Keratinocyte (primary cell): ENCODE measurements at regions not wholly inside any gene's neighbourhood (a gene's known extent, or its start where the extent isn't known, plus 50 kb on each side); places are given as distances from the start of the nearest gene placed in this dataset.
A peak's percentile ranks its signal among the peaks of the same experiment; 100 is the strongest.

Experiments
- DNase-seq: peaks from one replicate; pipeline ENCODE4 v3.0.0-alpha.2; 2011; ENCODE audit warnings: low read depth, missing footprints, low spot score
- FAIRE-seq: peaks from 2 replicates; lab custom pipeline; 2011; peaks lifted over from hg19 to GRCh38; lab: Jason Lieb, UNC
- H2AFZ ChIP-seq: 2 replicates; pipeline ENCODE4 v1.6.0; 2012; ENCODE audit warnings: low read length, control low read depth, inconsistent platforms; ENCODE audit not compliant: control insufficient read depth
- H3K27ac ChIP-seq: 2 replicates; pipeline ENCODE4 v1.5.1; 2011; ENCODE audit warnings: low read length; ENCODE audit not compliant: control insufficient read depth, insufficient read depth
- H3K27me3 ChIP-seq: 3 replicates; pipeline ENCODE4 v1.6.0; 2011; ENCODE audit warnings: low read length; ENCODE audit not compliant: control insufficient read depth, insufficient read depth; ENCODE audit errors: extremely low read depth
- H3K36me3 ChIP-seq, 2 experiments: 2 replicates in 1 of 2; 3 replicates in 1 of 2; pipeline ENCODE4 v1.5.1; 2011; ENCODE audit warnings: low read length in 2 of 2, mild to moderate bottlenecking in 1 of 2; ENCODE audit not compliant: control insufficient read depth in 2 of 2, insufficient read depth in 2 of 2; ENCODE audit errors: extremely low read depth in 1 of 2
- H3K4me1 ChIP-seq: 3 replicates; pipeline ENCODE4 v1.5.1; 2011; ENCODE audit warnings: low read length; ENCODE audit not compliant: control insufficient read depth, insufficient read depth; ENCODE audit errors: extremely low read depth
- H3K4me2 ChIP-seq: 3 replicates; pipeline ENCODE4 v1.6.0; 2011; ENCODE audit warnings: low read depth, low read length; ENCODE audit not compliant: control insufficient read depth, insufficient read depth; ENCODE audit errors: extremely low read depth
- H3K4me3 ChIP-seq, 3 experiments: fragments of 200-600 bp in 1 of 3; sonication (generic) in 1 of 3; 2 replicates in 2 of 3; 3 replicates in 1 of 3; pipeline ENCODE4 v1.5.1; 2011 to 2016; ENCODE audit warnings: low read length in 3 of 3, mild to moderate bottlenecking in 3 of 3, control low read depth in 2 of 3, inconsistent platforms in 1 of 3, low read depth in 1 of 3, mixed read lengths in 1 of 3, mixed run types in 1 of 3, moderate library complexity in 1 of 3; ENCODE audit not compliant: control insufficient read depth in 2 of 3, insufficient read depth in 2 of 3; ENCODE audit errors: extremely low read depth in 1 of 3
- H3K79me2 ChIP-seq: 2 replicates; pipeline ENCODE4 v1.6.0; 2012; ENCODE audit warnings: low read length; ENCODE audit not compliant: control insufficient read depth, insufficient read depth
- H3K9ac ChIP-seq: 3 replicates; pipeline ENCODE4 v1.6.0; 2011; ENCODE audit warnings: low read length; ENCODE audit not compliant: control insufficient read depth, insufficient read depth; ENCODE audit errors: extremely low read depth
- H3K9me1 ChIP-seq: 3 replicates; pipeline ENCODE4 v1.6.0; 2011; ENCODE audit warnings: low read length; ENCODE audit not compliant: control insufficient read depth, insufficient read depth; ENCODE audit errors: extremely low read depth
- H3K9me3 ChIP-seq: 2 replicates; pipeline ENCODE4 v1.5.1; 2012; ENCODE audit warnings: low read depth, low read length; ENCODE audit not compliant: control insufficient read depth
- H4K20me1 ChIP-seq: 3 replicates; pipeline ENCODE4 v1.6.0; 2011; ENCODE audit warnings: low read length; ENCODE audit not compliant: control insufficient read depth, insufficient read depth; ENCODE audit errors: extremely low read depth
- CTCF ChIP-seq, 3 experiments: IDR thresholded peaks in 1 of 3; conservative IDR thresholded peaks in 1 of 3; optimal IDR thresholded peaks in 1 of 3; 2 replicates in 2 of 3; 3 replicates in 1 of 3; pipeline versions ENCODE3 to v1.5.1; 2011; ENCODE audit warnings: low read length in 3 of 3, mild to moderate bottlenecking in 3 of 3, moderate library complexity in 2 of 3, control low read depth in 1 of 3, inconsistent platforms in 1 of 3; ENCODE audit not compliant: insufficient read depth in 2 of 3; ENCODE audit errors: extremely low read depth in 1 of 3
- EZH2 ChIP-seq: IDR thresholded peaks from one replicate; pipeline ENCODE4 v1.6.1; 2012; ENCODE audit warnings: inconsistent platforms, mild to moderate bottlenecking, low read length, moderate library complexity
- dilution Hi-C: fragments of 300-500 bp; cut with MboI; formaldehyde crosslinking; loops from one replicate; pipeline ENCODE4 v1.7.0; 2020; ENCODE audit warnings: low sequenced_read_pairs; ENCODE audit not compliant: extremely low pct_ligation_motif_present

DNA sequence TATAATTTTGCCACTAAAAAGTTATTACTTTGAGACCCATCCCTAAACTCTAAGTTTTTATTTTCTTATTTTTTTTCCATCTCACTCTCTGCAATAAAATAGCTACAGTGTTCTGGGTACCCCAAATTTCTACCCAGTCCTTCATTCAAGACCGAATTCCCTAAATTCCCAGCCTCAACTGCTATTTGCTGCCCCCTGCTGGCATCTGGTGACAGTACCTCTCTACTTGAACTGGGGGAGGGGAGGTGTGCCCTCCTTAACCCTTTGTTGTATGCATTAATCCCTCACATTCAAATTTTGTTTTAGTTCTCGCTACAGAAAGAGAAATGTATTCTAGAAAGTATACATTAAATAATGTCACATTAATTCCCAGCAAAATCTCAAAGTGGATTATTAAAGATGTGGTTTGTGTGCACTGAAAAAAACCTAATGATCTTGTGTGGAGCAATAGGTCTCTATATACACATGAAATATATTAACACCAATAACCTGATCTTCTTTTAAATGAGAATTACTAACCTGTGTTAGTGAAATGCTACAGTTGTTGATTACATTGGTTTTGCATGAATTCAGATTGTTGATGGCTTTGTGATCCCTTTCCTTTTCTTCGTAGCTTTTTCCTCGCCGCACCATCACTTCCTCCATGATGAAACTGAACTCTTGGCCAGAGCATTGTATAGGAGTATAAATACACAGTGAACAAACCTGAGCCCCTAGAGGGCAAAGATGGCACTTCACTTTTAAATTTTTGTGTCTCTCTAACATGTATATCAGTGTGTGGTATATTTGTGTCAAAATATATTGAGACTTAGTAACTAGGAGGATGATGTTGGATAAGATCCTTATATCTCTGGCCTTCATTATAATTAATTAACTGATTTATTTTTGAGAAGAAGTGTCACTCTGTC lies 590.0 kb downstream of the METTL15 start:
- FAIRE-seq (no peak), DNase-seq (no peak)
- Histone ChIP-seq H3K9ac (no peak overlapping the region), H3K9me1 (no peaks in the 10 kb centered on the region), H3K4me3 (no peak overlapping the region), H3K79me2 (no peaks in the 10 kb centered on the region), H3K9me3 (no peaks in the 10 kb centered on the region), H4K20me1 (no peaks in the 10 kb centered on the region), H2AFZ (no peak overlapping the region), H3K4me1 (peaks cover 16% of the 10 kb centered on the region), H3K27me3 (no peaks in the 10 kb centered on the region), H3K4me2 (no peak overlapping the region), H3K36me3 (no peaks in the 10 kb centered on the region), H3K27ac (no peak overlapping the region)
- TF ChIP-seq CTCF (optimal IDR thresholded peaks at IDR 0.05 in 1 of 3, IDR thresholded peaks at IDR 0.05 in 1 of 3, conservative IDR thresholded peaks at IDR 0.05 in 1 of 3; ENCODE audit: extremely low read depth in 1 of 3, insufficient read depth in 2 of 3, low read length in 3 of 3) (peak; percentile 78 to 92 (median 89)), EZH2 (no peak)
- dilution Hi-C loops: no loop called here

DNA sequence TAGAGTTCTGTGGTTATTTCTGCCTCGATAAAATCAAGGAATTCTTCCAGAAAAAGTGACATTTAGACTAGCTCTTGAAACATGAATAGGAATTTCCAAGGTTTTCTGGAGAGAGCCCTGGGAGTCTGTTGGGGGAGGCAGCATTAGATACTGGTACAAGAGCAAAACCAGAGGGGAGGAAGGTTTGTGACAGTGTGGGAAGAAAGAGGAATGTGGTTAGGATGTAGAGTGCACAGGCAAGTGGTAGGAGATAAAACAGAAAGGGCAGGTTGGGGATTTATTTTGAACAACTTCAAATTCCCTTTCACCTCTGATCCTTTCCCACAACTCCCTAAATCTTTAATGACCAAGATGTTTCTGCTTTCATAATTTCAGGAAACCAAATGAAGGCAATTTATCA lies 588.4 kb downstream of the METTL15 start:
- Histone ChIP-seq H4K20me1 (no peaks in the 10 kb centered on the region), H3K9me1 (no peaks in the 10 kb centered on the region), H2AFZ (no peak overlapping the region), H3K4me2 (no peak overlapping the region), H3K4me3 (no peak overlapping the region), H3K9me3 (no peaks in the 10 kb centered on the region), H3K36me3 (no peaks in the 10 kb centered on the region), H3K4me1 (peaks cover 3% of the 10 kb centered on the region), H3K9ac (no peak overlapping the region), H3K27me3 (no peaks in the 10 kb centered on the region), H3K27ac (no peak overlapping the region), H3K79me2 (no peaks in the 10 kb centered on the region)
- no peak for FAIRE-seq
- no peak for DNase-seq
- dilution Hi-C loops: no loop called here
- TF ChIP-seq CTCF (optimal IDR thresholded peaks at IDR 0.05 in 1 of 3, IDR thresholded peaks at IDR 0.05 in 1 of 3, conservative IDR thresholded peaks at IDR 0.05 in 1 of 3; ENCODE audit: extremely low read depth in 1 of 3, insufficient read depth in 2 of 3, low read length in 3 of 3) (no peak), EZH2 (no peak)
